K562 (cell line): ENCODE measurements at regions not wholly inside any gene's neighbourhood (a gene's known extent, or its start where the extent isn't known, plus 50 kb on each side); places are given as distances from the start of the nearest gene placed in this dataset.

Experiments used
- ATAC-seq: fragments of 200-7000 bp; cut with Tn5 transposase; 3 replicates; pipeline ENCODE4 v1.9.1; 2020; ENCODE audit warnings: moderate library complexity
- BruUV-seq: library from RNA; stranded (reverse); fragments of 400-500 nt; replicated peaks from 2 replicates; lab custom pipeline; 2021; lab: Mats Ljungman, UMichigan
- CTCF ChIA-PET: fragments of 300-600 bp; formaldehyde crosslinking; extraction: SDS; loops from one replicate; lab custom pipeline; 2021; ENCODE audit warnings: low intra/inter-chr PET ratio; lab: Yijun Ruan, JAX
- POLR2A ChIA-PET: fragments of 300-600, 350-650 bp; sonication (Branson Sonifier 250); formaldehyde crosslinking; extraction: SDS; loops from one replicate; lab custom pipeline; 2021; ENCODE audit warnings: antibody characterized with exemption, inconsistent platforms; lab: Yijun Ruan, JAX
- DNase-seq, 4 experiments: peaks; one replicate each; pipeline versions ENCODE4 v3.0.0 to v3.0.0-alpha.2; 2011 to 2018; ENCODE audit warnings: low spot score in 3 of 4, mixed read lengths in 3 of 4; ENCODE audit errors: extremely low read depth in 1 of 4
- FAIRE-seq: peaks from 2 replicates; lab custom pipeline; 2011; peaks lifted over from hg19 to GRCh38; lab: Jason Lieb, UNC
- H2AFZ ChIP-seq: 2 replicates; pipeline ENCODE4 v1.6.0; 2011; ENCODE audit warnings: low read depth, low read length, control low read depth, inconsistent platforms
- H3K27ac ChIP-seq: fragments of 200-600 bp; 3 replicates; pipeline ENCODE4 v1.8.0; 2011; ENCODE audit warnings: low read depth, mild to moderate bottlenecking, control low read depth, inconsistent platforms, low read length, moderate library complexity, mixed read lengths; ENCODE audit errors: extremely low read depth
- H3K27me3 ChIP-seq, 2 experiments: fragments of 300-600 bp in 1 of 2; 2 replicates in 1 of 2; 3 replicates in 1 of 2; pipeline versions ENCODE4 v1.6.0 to v1.8.0; 2011; ENCODE audit warnings: inconsistent platforms in 2 of 2, low read length in 2 of 2, mild to moderate bottlenecking in 1 of 2, mixed read lengths in 1 of 2, moderate library complexity in 1 of 2; ENCODE audit not compliant: control insufficient read depth in 2 of 2, insufficient read depth in 2 of 2
- H3K36me3 ChIP-seq: fragments of 300-600 bp; 3 replicates; pipeline ENCODE4 v1.8.0; 2011; ENCODE audit warnings: mild to moderate bottlenecking, low read length, inconsistent platforms; ENCODE audit not compliant: control insufficient read depth, insufficient read depth
- H3K4me1 ChIP-seq, 2 experiments: fragments of 200-600 bp in 1 of 2; replicated peaks in 1 of 2; 2 replicates in 1 of 2; 3 replicates in 1 of 2; pipeline versions ENCODE4 v1.5.1 to v1.8.0; 2011; ENCODE audit warnings: inconsistent platforms in 2 of 2, low read length in 2 of 2, mild to moderate bottlenecking in 1 of 2, mixed read lengths in 1 of 2, moderate library complexity in 1 of 2; ENCODE audit not compliant: control insufficient read depth in 2 of 2, insufficient read depth in 2 of 2
- H3K4me2 ChIP-seq: 2 replicates; pipeline ENCODE4 v1.6.1; 2011; ENCODE audit warnings: low read length, control low read depth, inconsistent platforms, mixed read lengths; ENCODE audit not compliant: insufficient read depth
- H3K4me3 ChIP-seq: fragments of 200-600 bp; sonication (generic), shearing (Covaris generic); 2 replicates; pipeline ENCODE4 v1.5.1; 2016; ENCODE audit warnings: control low read depth, inconsistent platforms
- H3K79me2 ChIP-seq: fragments of 200-600 bp; 3 replicates; pipeline ENCODE4 v1.8.0; 2011; ENCODE audit warnings: low read length, inconsistent platforms; ENCODE audit not compliant: control insufficient read depth, insufficient read depth
- H3K9ac ChIP-seq, 2 experiments: 2 replicates each; pipeline versions ENCODE4 v1.6.0 to v1.6.1; 2011; ENCODE audit warnings: low read depth in 2 of 2, low read length in 2 of 2, control low read depth in 1 of 2, inconsistent platforms in 1 of 2, mild to moderate bottlenecking in 1 of 2, mixed read lengths in 1 of 2; ENCODE audit not compliant: insufficient read depth in 1 of 2
- H3K9me1 ChIP-seq: one replicate; pipeline ENCODE4 v1.6.0; 2011; ENCODE audit warnings: inconsistent platforms, mild to moderate bottlenecking, low read length, moderate library complexity; ENCODE audit not compliant: control insufficient read depth, insufficient read depth
- H3K9me3 ChIP-seq: replicated peaks from 2 replicates; pipeline ENCODE4 v1.5.1; 2011; ENCODE audit warnings: low read depth, low read length, inconsistent platforms; ENCODE audit not compliant: control insufficient read depth, insufficient read depth
- H4K20me1 ChIP-seq: replicated peaks from 2 replicates; pipeline ENCODE4 v1.6.1; 2011; ENCODE audit warnings: low read length, inconsistent platforms, mixed read lengths; ENCODE audit not compliant: control insufficient read depth, insufficient read depth
- BHLHE40 ChIP-seq: IDR thresholded peaks from 2 replicates; pipeline ENCODE4 v1.6.1; 2011; ENCODE audit warnings: low read length, improper control_type of control experiment
- BRCA1 ChIP-seq, 2 experiments: fragments of 450-650 bp in 1 of 2; sonication (generic) in 1 of 2; formaldehyde crosslinking in 1 of 2; IDR thresholded peaks; 2 replicates each; pipeline versions ENCODE4 v1.5.0 to v1.6.1; 2017 to 2020; ENCODE audit warnings: mild to moderate bottlenecking in 1 of 2, missing genetic modification reagents in 1 of 2
- FOXK1 ChIP-seq: sonication (generic); formaldehyde crosslinking; IDR thresholded peaks from 2 replicates; pipeline ENCODE4 v1.8.0; 2022; ENCODE audit warnings: missing genetic modification reagents, mild to moderate bottlenecking, borderline replicate concordance
- HNRNPUL1 ChIP-seq: fragments of 200-400 bp; formaldehyde crosslinking; IDR thresholded peaks from 2 replicates; pipeline ENCODE4 v1.6.1; 2017; ENCODE audit warnings: low read length
- SAFB ChIP-seq: fragments of 200-400 bp; formaldehyde crosslinking; IDR thresholded peaks from 2 replicates; pipeline ENCODE4 v1.6.1; 2017; ENCODE audit warnings: low read depth, low read length, borderline replicate concordance
- SMARCA4 ChIP-seq: fragments of 450-650 bp; IDR thresholded peaks from 2 replicates; pipeline ENCODE4 v1.6.1; 2016
- TAF1 ChIP-seq: IDR thresholded peaks from 2 replicates; pipeline ENCODE4 v1.6.1; 2011; ENCODE audit warnings: mild to moderate bottlenecking, low read length, moderate library complexity; ENCODE audit not compliant: insufficient read depth, control insufficient read depth, severe bottlenecking; ENCODE audit errors: extremely low read depth
- TSC22D4 ChIP-seq: fragments of 450-650 bp; IDR thresholded peaks from 2 replicates; pipeline ENCODE4 v1.6.1; 2016; ENCODE audit warnings: missing genetic modification characterization, missing biosample characterization, control low read depth
- ZBTB8A ChIP-seq: fragments of 450-650 bp; IDR thresholded peaks from 2 replicates; pipeline ENCODE4 v1.6.1; 2018; ENCODE audit warnings: mild to moderate bottlenecking, moderate library complexity; ENCODE audit not compliant: partially characterized antibody
- ZNF76 ChIP-seq: fragments of 250-450 bp; sonication (Bioruptor Pico); IDR thresholded peaks from 2 replicates; pipeline ENCODE4 v1.4.0; 2020; ENCODE audit warnings: mild to moderate bottlenecking, moderate library complexity, borderline replicate concordance
- WGBS: fragments of 100-300 bp; shearing (Covaris generic); methylation state at CpG from one replicate; pipeline ENCODE4 v1.1.6; 2016; ENCODE audit warnings: low coverage, mixed read lengths; ENCODE audit not compliant: insufficient coverage; ENCODE audit errors: missing lambda C conversion rate; 5-methylcytosine and 5-hydroxymethylcytosine counted together
- in situ Hi-C: fragments of 300-500 bp; cut with MboI; formaldehyde crosslinking; loops from 4 replicates; pipeline ENCODE4 v1.15.0; 2018; ENCODE audit warnings: inconsistent platforms, mixed read lengths
- intact Hi-C: fragments of 100-400 bp; cut with micrococcal nuclease; formaldehyde crosslinking; loops from 2 replicates; pipeline ENCODE4 v1.14.2; 2022
- TF ChIP-seq, protein P1 (sequence below): fragments of 250-450 bp; sonication (Bioruptor Pico); IDR thresholded peaks from 2 replicates; pipeline ENCODE4 v1.5.0; 2021; ENCODE audit warnings: mild to moderate bottlenecking, borderline replicate concordance
- TF ChIP-seq, protein P2 (sequence below): fragments of 450-650 bp; IDR thresholded peaks from 2 replicates; pipeline ENCODE4 v1.7.0; 2016; ENCODE audit warnings: borderline replicate concordance
- TF ChIP-seq, protein P3 (sequence below): sonication (generic); formaldehyde crosslinking; IDR thresholded peaks from 2 replicates; pipeline ENCODE4 v1.8.0; 2022; ENCODE audit warnings: mild to moderate bottlenecking, missing genetic modification reagents

DNA sequence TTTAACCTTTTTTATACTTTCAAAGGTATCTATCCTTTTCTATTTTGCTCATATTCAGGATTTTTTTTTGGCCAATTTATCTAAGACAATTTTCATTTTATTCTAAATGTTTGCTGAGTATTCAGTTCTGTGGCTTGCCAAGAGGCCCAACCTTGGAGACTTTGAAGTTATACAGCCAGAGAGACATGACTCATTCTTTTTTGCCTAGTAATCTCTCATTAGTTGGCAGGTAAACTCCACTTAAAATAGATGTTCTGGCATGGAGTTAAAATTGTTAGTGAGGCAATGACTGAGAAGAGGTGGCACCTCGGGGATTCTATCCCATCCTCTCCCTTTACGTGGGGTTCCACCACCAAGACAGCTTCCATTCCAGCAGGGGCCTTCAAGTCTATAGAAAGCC lies 213.8 kb downstream of the KCTD12 start:
- Histone ChIP-seq H2AFZ (no peak overlapping the region), H3K9me1 (no peaks in the 10 kb centered on the region), H3K36me3 (no peaks in the 10 kb centered on the region), H3K4me3 (no peak overlapping the region), H3K79me2 (no peaks in the 10 kb centered on the region), H3K27me3 (no peaks in the 10 kb centered on the region), H4K20me1 (no peaks in the 10 kb centered on the region), H3K4me1 (no peaks in the 10 kb centered on the region), H3K27ac (no peak overlapping the region), H3K9ac (no peak overlapping the region), H3K9me3 (no peaks in the 10 kb centered on the region), H3K4me2 (no peak overlapping the region)
- BruUV-seq, result no TSS peak
- DNase-seq (no peak), FAIRE-seq (no peak), ATAC-seq (no peak)
- CTCF ChIA-PET, result no interaction called here
- in situ Hi-C loops (no loop called here), intact Hi-C loops (no loop called here)
- POLR2A ChIA-PET, result no interaction called here
- TF ChIP-seq SMARCA4 (no peak), HNRNPUL1 (no peak), TAF1 (no peak), BHLHE40 (no peak), TSC22D4 (tag) (no peak), BRCA1 (IDR thresholded peaks at IDR 0.05) (no peak), BRCA1 (CRISPR knock-in tag; IDR thresholded peaks at IDR 0.05) (no peak), FOXK1 (CRISPR knock-in tag) (no peak), SAFB (no peak), ZNF76 (no peak), ZBTB8A (no peak)
- TF ChIP-seq, protein P1, sequence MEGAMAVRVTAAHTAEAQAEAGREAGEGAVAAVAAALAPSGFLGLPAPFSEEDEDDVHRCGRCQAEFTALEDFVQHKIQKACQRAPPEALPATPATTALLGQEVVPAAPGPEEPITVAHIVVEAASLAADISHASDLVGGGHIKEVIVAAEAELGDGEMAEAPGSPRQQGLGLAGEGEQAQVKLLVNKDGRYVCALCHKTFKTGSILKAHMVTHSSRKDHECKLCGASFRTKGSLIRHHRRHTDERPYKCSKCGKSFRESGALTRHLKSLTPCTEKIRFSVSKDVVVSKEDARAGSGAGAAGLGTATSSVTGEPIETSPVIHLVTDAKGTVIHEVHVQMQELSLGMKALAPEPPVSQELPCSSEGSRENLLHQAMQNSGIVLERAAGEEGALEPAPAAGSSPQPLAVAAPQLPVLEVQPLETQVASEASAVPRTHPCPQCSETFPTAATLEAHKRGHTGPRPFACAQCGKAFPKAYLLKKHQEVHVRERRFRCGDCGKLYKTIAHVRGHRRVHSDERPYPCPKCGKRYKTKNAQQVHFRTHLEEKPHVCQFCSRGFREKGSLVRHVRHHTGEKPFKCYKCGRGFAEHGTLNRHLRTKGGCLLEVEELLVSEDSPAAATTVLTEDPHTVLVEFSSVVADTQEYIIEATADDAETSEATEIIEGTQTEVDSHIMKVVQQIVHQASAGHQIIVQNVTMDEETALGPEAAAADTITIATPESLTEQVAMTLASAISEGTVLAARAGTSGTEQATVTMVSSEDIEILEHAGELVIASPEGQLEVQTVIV, result no peak
- TF ChIP-seq, protein P2, sequence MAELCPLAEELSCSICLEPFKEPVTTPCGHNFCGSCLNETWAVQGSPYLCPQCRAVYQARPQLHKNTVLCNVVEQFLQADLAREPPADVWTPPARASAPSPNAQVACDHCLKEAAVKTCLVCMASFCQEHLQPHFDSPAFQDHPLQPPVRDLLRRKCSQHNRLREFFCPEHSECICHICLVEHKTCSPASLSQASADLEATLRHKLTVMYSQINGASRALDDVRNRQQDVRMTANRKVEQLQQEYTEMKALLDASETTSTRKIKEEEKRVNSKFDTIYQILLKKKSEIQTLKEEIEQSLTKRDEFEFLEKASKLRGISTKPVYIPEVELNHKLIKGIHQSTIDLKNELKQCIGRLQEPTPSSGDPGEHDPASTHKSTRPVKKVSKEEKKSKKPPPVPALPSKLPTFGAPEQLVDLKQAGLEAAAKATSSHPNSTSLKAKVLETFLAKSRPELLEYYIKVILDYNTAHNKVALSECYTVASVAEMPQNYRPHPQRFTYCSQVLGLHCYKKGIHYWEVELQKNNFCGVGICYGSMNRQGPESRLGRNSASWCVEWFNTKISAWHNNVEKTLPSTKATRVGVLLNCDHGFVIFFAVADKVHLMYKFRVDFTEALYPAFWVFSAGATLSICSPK, result no peak
- TF ChIP-seq, protein P3, sequence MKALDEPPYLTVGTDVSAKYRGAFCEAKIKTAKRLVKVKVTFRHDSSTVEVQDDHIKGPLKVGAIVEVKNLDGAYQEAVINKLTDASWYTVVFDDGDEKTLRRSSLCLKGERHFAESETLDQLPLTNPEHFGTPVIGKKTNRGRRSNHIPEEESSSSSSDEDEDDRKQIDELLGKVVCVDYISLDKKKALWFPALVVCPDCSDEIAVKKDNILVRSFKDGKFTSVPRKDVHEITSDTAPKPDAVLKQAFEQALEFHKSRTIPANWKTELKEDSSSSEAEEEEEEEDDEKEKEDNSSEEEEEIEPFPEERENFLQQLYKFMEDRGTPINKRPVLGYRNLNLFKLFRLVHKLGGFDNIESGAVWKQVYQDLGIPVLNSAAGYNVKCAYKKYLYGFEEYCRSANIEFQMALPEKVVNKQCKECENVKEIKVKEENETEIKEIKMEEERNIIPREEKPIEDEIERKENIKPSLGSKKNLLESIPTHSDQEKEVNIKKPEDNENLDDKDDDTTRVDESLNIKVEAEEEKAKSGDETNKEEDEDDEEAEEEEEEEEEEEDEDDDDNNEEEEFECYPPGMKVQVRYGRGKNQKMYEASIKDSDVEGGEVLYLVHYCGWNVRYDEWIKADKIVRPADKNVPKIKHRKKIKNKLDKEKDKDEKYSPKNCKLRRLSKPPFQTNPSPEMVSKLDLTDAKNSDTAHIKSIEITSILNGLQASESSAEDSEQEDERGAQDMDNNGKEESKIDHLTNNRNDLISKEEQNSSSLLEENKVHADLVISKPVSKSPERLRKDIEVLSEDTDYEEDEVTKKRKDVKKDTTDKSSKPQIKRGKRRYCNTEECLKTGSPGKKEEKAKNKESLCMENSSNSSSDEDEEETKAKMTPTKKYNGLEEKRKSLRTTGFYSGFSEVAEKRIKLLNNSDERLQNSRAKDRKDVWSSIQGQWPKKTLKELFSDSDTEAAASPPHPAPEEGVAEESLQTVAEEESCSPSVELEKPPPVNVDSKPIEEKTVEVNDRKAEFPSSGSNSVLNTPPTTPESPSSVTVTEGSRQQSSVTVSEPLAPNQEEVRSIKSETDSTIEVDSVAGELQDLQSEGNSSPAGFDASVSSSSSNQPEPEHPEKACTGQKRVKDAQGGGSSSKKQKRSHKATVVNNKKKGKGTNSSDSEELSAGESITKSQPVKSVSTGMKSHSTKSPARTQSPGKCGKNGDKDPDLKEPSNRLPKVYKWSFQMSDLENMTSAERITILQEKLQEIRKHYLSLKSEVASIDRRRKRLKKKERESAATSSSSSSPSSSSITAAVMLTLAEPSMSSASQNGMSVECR, result no peak
- WGBS, result 0% methylated on average over 1 of the region's 2 CpGs
